ENCODE measurements at regions not wholly inside any gene's neighbourhood (a gene's known extent, or its start where the extent isn't known, plus 50 kb on each side); places are given as distances from the start of the nearest gene placed in this dataset.

DNA sequence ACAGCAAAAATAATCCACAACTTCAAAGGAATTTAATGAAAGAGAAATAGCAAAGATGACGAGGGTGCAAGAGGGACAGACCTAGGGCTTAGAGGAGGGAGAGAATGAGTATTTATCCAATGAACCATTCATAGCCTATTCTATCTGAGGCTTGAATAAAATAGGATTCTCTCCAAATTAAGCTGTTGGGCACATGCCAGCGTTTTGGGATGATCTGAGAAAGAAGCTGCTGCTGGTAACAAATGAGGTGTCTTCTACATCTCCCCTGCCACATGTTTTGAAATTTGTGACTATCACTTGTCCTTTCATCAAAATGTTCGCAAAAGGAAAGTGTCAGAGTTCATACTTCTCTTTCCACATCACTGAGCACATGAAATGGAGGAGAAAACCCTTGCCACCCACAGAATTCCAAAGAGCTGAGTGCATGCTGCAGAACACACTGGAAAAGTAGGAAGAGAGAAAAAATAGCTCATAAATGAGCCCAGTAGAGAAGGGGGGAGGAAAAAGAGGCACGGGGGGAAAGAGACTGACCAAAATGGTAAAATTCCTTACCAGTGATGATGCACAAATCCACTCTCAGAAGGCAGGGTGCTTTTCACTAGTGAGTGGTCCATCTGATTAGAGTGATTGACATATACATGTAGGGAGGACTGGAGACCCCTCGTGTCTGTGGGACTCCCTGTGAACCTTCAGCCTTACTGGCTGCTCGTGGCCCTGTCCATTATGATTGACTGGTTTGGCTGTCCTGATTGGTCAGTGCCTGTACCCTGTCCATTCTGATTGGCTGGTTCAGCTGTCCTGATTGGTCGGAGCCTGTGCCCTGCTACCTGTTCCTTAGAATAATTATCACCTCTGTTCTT is 180.5 kb downstream of the OGFRL1 start:
- no peak for TF ChIP-seq ZNF8 (CRISPR knock-in tag; IDR thresholded peaks at IDR 0.05)
- TF ChIP-seq ZFP3 (CRISPR knock-in tag; IDR thresholded peaks at IDR 0.05) = no peak
- no peak for TF ChIP-seq TCF4 (CRISPR knock-in tag; IDR thresholded peaks at IDR 0.05; ENCODE audit: borderline replicate concordance)
- no peak for TF ChIP-seq BACH2 (CRISPR knock-in tag; IDR thresholded peaks at IDR 0.05; ENCODE audit: borderline replicate concordance)
- TF ChIP-seq ZC3H10 (CRISPR knock-in tag; IDR thresholded peaks at IDR 0.05) = no peak
- TF ChIP-seq ARNTL (CRISPR knock-in tag; IDR thresholded peaks at IDR 0.05; ENCODE audit: borderline replicate concordance, low read depth) = no peak
- TF ChIP-seq, protein P1, sequence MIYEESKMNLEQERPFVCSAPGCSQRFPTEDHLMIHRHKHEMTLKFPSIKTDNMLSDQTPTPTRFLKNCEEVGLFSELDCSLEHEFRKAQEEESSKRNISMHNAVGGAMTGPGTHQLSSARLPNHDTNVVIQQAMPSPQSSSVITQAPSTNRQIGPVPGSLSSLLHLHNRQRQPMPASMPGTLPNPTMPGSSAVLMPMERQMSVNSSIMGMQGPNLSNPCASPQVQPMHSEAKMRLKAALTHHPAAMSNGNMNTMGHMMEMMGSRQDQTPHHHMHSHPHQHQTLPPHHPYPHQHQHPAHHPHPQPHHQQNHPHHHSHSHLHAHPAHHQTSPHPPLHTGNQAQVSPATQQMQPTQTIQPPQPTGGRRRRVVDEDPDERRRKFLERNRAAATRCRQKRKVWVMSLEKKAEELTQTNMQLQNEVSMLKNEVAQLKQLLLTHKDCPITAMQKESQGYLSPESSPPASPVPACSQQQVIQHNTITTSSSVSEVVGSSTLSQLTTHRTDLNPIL (CRISPR knock-in tag; IDR thresholded peaks at IDR 0.05; ENCODE audit: low read depth) = no peak
- TF ChIP-seq, protein P2, sequence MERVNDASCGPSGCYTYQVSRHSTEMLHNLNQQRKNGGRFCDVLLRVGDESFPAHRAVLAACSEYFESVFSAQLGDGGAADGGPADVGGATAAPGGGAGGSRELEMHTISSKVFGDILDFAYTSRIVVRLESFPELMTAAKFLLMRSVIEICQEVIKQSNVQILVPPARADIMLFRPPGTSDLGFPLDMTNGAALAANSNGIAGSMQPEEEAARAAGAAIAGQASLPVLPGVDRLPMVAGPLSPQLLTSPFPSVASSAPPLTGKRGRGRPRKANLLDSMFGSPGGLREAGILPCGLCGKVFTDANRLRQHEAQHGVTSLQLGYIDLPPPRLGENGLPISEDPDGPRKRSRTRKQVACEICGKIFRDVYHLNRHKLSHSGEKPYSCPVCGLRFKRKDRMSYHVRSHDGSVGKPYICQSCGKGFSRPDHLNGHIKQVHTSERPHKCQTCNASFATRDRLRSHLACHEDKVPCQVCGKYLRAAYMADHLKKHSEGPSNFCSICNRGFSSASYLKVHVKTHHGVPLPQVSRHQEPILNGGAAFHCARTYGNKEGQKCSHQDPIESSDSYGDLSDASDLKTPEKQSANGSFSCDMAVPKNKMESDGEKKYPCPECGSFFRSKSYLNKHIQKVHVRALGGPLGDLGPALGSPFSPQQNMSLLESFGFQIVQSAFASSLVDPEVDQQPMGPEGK (CRISPR knock-in tag; IDR thresholded peaks at IDR 0.05; ENCODE audit: borderline replicate concordance) = no peak
- TF ChIP-seq CSDC2 (CRISPR knock-in tag; IDR thresholded peaks at IDR 0.05) = no peak
- no peak for TF ChIP-seq ESRRG (CRISPR knock-in tag; IDR thresholded peaks at IDR 0.05)
- TF ChIP-seq PPARA (CRISPR knock-in tag; IDR thresholded peaks at IDR 0.05; ENCODE audit: borderline replicate concordance) = no peak
- TF ChIP-seq RARB (CRISPR knock-in tag; IDR thresholded peaks at IDR 0.05) = no peak
- TF ChIP-seq, protein P3, sequence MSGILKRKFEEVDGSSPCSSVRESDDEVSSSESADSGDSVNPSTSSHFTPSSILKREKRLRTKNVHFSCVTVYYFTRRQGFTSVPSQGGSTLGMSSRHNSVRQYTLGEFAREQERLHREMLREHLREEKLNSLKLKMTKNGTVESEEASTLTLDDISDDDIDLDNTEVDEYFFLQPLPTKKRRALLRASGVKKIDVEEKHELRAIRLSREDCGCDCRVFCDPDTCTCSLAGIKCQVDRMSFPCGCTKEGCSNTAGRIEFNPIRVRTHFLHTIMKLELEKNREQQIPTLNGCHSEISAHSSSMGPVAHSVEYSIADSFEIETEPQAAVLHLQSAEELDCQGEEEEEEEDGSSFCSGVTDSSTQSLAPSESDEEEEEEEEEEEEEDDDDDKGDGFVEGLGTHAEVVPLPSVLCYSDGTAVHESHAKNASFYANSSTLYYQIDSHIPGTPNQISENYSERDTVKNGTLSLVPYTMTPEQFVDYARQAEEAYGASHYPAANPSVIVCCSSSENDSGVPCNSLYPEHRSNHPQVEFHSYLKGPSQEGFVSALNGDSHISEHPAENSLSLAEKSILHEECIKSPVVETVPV (CRISPR knock-in tag; IDR thresholded peaks at IDR 0.05) = no peak
- TF ChIP-seq ISL1 (CRISPR knock-in tag; IDR thresholded peaks at IDR 0.05) = no peak

All from SK-N-SH treated with all-trans-retinoic acid at 6 μM for 48 hours (cell line).